ENCODE measurements at regions not wholly inside any gene's neighbourhood (a gene's known extent, or its start where the extent isn't known, plus 50 kb on each side); places are given as distances from the start of the nearest gene placed in this dataset.

- DNase-seq: no peak
These were observed 97.9 kb downstream of the DISP1 start for GRCh38 chr1:222912730-222913129.

- DNase-seq: no peak
These were observed 100.2 kb downstream of the DISP1 start for GRCh38 chr1:222914861-222915632.

- no peak for DNase-seq
These were observed 101.3 kb downstream of the DISP1 start for GRCh38 chr1:222916100-222916499.

GRCh38 chr1:222918801-222919477, 104.1 kb downstream of the DISP1 start:
- DNase-seq: no peak

GRCh38 chr1:222919478-222919865, 104.6 kb downstream of the DISP1 start:
- no peak for DNase-seq

GRCh38 chr1:222920169-222920568, 105.3 kb downstream of the DISP1 start:
- no peak for DNase-seq

- DNase-seq: no peak
These were observed 107.1 kb downstream of the DISP1 start for GRCh38 chr1:222921945-222922344.

- no peak for DNase-seq
These were observed 108.7 kb downstream of the DISP1 start for GRCh38 chr1:222923506-222923905.

GRCh38 chr1:222924136-222924706, 109.4 kb downstream of the DISP1 start:
- DNase-seq: no peak

- peak; percentile 73 for DNase-seq
These were observed 111.7 kb downstream of the DISP1 start for GRCh38 chr1:222926566-222926965.

- DNase-seq: peak; percentile 74
These were observed 112.2 kb downstream of the DISP1 start for GRCh38 chr1:222927031-222927430.

- DNase-seq: peak; percentile 51
These were observed 113.4 kb downstream of the DISP1 start for GRCh38 chr1:222928212-222928611.

GRCh38 chr1:222930070-222930469, 115.2 kb downstream of the DISP1 start:
- no peak for DNase-seq

GRCh38 chr1:222931023-222931422, 116.2 kb downstream of the DISP1 start:
- DNase-seq: no peak

- no peak for DNase-seq
These were observed 118.4 kb downstream of the DISP1 start for GRCh38 chr1:222933273-222933672.

- DNase-seq: no peak
These were observed 120.5 kb downstream of the DISP1 start for GRCh38 chr1:222935239-222935900.

- DNase-seq: no peak
These were observed 121.2 kb downstream of the DISP1 start for GRCh38 chr1:222936042-222936441.

GRCh38 chr1:222938986-222939385, 124.1 kb downstream of the DISP1 start:
- no peak for DNase-seq

GRCh38 chr1:222940095-222940494, 125.3 kb downstream of the DISP1 start:
- DNase-seq: no peak

GRCh38 chr1:222940906-222941305, 126.1 kb downstream of the DISP1 start:
- no peak for DNase-seq

- no peak for DNase-seq
These were observed 126.6 kb downstream of the DISP1 start for GRCh38 chr1:222941425-222941824.

GRCh38 chr1:222946436-222946835, 131.6 kb downstream of the DISP1 start:
- no peak for DNase-seq

- no peak for DNase-seq
These were observed 133.2 kb downstream of the DISP1 start for GRCh38 chr1:222948079-222948478.

- DNase-seq: peak; percentile 77
These were observed 136.1 kb downstream of the DISP1 start for GRCh38 chr1:222950892-222951291.

Data from NCI-H1092 treated with DMSO at 0.1 percent for 48 hours (cell line).